Testis (tissue), 2 donors: ENCODE measurements at regions not wholly inside any gene's neighbourhood (a gene's known extent, or its start where the extent isn't known, plus 50 kb on each side); places are given as distances from the start of the nearest gene placed in this dataset.

Experiments
- POLR2A ChIP-seq: fragments of 450-650 bp; IDR thresholded peaks from one replicate; pipeline ENCODE4 v1.6.1; 2017; ENCODE audit warnings: antibody characterized with exemption, mild to moderate bottlenecking, moderate library complexity
- TF ChIP-seq, protein P1 (sequence below), 3 experiments: fragments of 450-650 bp in 2 of 3; fragments of 200-600 bp in 1 of 3; sonication (generic) in 1 of 3; IDR thresholded peaks; one replicate each; pipeline ENCODE4 v1.5.1; 2016 to 2019; ENCODE audit warnings: antibody characterized with exemption in 3 of 3, mild to moderate bottlenecking in 2 of 3, moderate library complexity in 1 of 3

DNA sequence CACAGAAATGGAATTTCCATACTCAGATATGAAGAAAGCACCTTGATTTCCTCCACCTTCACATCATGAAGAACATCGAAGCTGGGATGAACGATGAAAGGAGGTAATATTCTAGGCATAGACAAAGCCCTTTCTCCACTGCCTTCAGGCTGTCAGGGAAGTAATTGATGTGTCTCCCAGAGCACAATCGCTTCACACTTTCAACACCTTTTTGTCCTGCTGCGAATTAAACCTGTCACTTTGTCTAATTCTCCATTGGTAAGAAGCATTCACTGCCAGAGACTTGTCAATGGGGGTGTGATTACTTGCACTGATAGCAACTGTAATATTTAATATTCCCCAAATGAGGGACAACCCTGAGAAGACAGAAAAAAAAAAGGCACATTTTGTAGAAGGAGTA lies 260.1 kb downstream of the ETS1 start:
- TF ChIP-seq POLR2A: no peak
- TF ChIP-seq, protein P1, sequence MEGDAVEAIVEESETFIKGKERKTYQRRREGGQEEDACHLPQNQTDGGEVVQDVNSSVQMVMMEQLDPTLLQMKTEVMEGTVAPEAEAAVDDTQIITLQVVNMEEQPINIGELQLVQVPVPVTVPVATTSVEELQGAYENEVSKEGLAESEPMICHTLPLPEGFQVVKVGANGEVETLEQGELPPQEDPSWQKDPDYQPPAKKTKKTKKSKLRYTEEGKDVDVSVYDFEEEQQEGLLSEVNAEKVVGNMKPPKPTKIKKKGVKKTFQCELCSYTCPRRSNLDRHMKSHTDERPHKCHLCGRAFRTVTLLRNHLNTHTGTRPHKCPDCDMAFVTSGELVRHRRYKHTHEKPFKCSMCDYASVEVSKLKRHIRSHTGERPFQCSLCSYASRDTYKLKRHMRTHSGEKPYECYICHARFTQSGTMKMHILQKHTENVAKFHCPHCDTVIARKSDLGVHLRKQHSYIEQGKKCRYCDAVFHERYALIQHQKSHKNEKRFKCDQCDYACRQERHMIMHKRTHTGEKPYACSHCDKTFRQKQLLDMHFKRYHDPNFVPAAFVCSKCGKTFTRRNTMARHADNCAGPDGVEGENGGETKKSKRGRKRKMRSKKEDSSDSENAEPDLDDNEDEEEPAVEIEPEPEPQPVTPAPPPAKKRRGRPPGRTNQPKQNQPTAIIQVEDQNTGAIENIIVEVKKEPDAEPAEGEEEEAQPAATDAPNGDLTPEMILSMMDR (IDR thresholded peaks at IDR 0.05): no peak
